T-helper 17 cell (primary cell): ENCODE measurements at regions not wholly inside any gene's neighbourhood (a gene's known extent, or its start where the extent isn't known, plus 50 kb on each side); places are given as distances from the start of the nearest gene placed in this dataset.

ENCODE experiments used
- ATAC-seq: fragments of 150-1000 bp; cut with Tn5 transposase; 2 replicates; pipeline ENCODE4 v1.10.0; 2021; ENCODE audit warnings: mild to moderate bottlenecking, moderate library complexity
- DNase-seq, 3 donors: peaks; one replicate each; pipeline versions ENCODE4 v3.0.0 to v3.0.0-alpha.2; 2020 to 2021
- H3K9me3 ChIP-seq: one replicate; pipeline ENCODE4 v1.7.0; 2013; ENCODE audit warnings: low read length, mild to moderate bottlenecking; ENCODE audit not compliant: control insufficient read depth, poor library complexity, severe bottlenecking
- H3K27ac Mint-ChIP-seq: one replicate; pipeline ENCODE4 v1.8.0; 2022; ENCODE audit warnings: mild to moderate bottlenecking, moderate library complexity, mixed read lengths
- H3K27me3 Mint-ChIP-seq: one replicate; pipeline ENCODE4 v1.8.0; 2022; ENCODE audit warnings: mixed read lengths
- H3K36me3 Mint-ChIP-seq: one replicate; pipeline ENCODE4 v1.8.0; 2022; ENCODE audit warnings: low read depth, mixed read lengths
- H3K4me1 Mint-ChIP-seq: one replicate; pipeline ENCODE4 v1.8.0; 2022; ENCODE audit warnings: mild to moderate bottlenecking, mixed read lengths
- H3K4me3 Mint-ChIP-seq: one replicate; pipeline ENCODE4 v1.8.0; 2022; ENCODE audit warnings: mild to moderate bottlenecking, moderate library complexity, mixed read lengths

- peaks cover 2% of the 10 kb centered on the region for H3K4me1 Mint-ChIP-seq
Measured at GRCh38 chr13:111614613-111615012, 294.2 kb downstream of the TEX29 start.

GRCh38 chr13:111616203-111616602 is 295.8 kb downstream of the TEX29 start:
- ATAC-seq: no peak
- Mint-ChIP-seq H3K27me3 (peaks cover 13% of the 10 kb centered on the region), H3K27ac (no peak overlapping the region), H3K4me3 (no peak overlapping the region), H3K4me1 (peaks cover 2% of the 10 kb centered on the region), H3K36me3 (no peaks in the 10 kb centered on the region)
- no peaks in the 10 kb centered on the region for H3K9me3 ChIP-seq
- no peak for DNase-seq

More at GRCh38 chr13:111614613-111615012, 294.2 kb downstream of the TEX29 start:
- peaks cover 17% of the 10 kb centered on the region for H3K27me3 Mint-ChIP-seq
- no peak for DNase-seq
- H3K36me3 Mint-ChIP-seq: no peaks in the 10 kb centered on the region
- no peak for ATAC-seq
- no peak overlapping the region for H3K27ac Mint-ChIP-seq
- H3K4me3 Mint-ChIP-seq: no peak overlapping the region
- H3K9me3 ChIP-seq: no peaks in the 10 kb centered on the region

- Mint-ChIP-seq H3K27ac (no peak overlapping the region), H3K27me3 (peaks cover 10% of the 10 kb centered on the region), H3K36me3 (no peaks in the 10 kb centered on the region), H3K4me1 (peaks cover 2% of the 10 kb centered on the region), H3K4me3 (no peak overlapping the region)
- no peaks in the 10 kb centered on the region for H3K9me3 ChIP-seq
- no peak for DNase-seq
- ATAC-seq: no peak
Measured at GRCh38 chr13:111620166-111620565, 299.7 kb downstream of the TEX29 start.

GRCh38 chr13:111620586-111620985 is 300.1 kb downstream of the TEX29 start:
- peaks cover 2% of the 10 kb centered on the region for H3K4me1 Mint-ChIP-seq

GRCh38 chr13:111621164-111621563 is 300.7 kb downstream of the TEX29 start:
- DNase-seq (no peak), ATAC-seq (no peak)
- Mint-ChIP-seq H3K36me3 (no peaks in the 10 kb centered on the region), H3K4me3 (no peak overlapping the region), H3K4me1 (peaks cover 2% of the 10 kb centered on the region), H3K27me3 (peaks cover 10% of the 10 kb centered on the region), H3K27ac (no peak overlapping the region)
- no peaks in the 10 kb centered on the region for H3K9me3 ChIP-seq

More at GRCh38 chr13:111620586-111620985, 300.1 kb downstream of the TEX29 start:
- no peak overlapping the region for H3K27ac Mint-ChIP-seq
- ATAC-seq (no peak), DNase-seq (no peak)
- no peaks in the 10 kb centered on the region for H3K36me3 Mint-ChIP-seq
- H3K27me3 Mint-ChIP-seq: peaks cover 10% of the 10 kb centered on the region
- H3K4me3 Mint-ChIP-seq: no peak overlapping the region
- H3K9me3 ChIP-seq: no peaks in the 10 kb centered on the region

- no peak for DNase-seq
- H3K27ac Mint-ChIP-seq: no peak overlapping the region
- H3K4me3 Mint-ChIP-seq: no peak overlapping the region
- H3K4me1 Mint-ChIP-seq: peaks cover 2% of the 10 kb centered on the region
- ATAC-seq: no peak
- H3K36me3 Mint-ChIP-seq: no peaks in the 10 kb centered on the region
- peaks cover 10% of the 10 kb centered on the region for H3K27me3 Mint-ChIP-seq
- no peaks in the 10 kb centered on the region for H3K9me3 ChIP-seq
Measured at GRCh38 chr13:111622051-111622531, 301.6 kb downstream of the TEX29 start.

- DNase-seq: no peak
- Mint-ChIP-seq H3K27me3 (peaks cover 2% of the 10 kb centered on the region), H3K4me1 (peaks cover under 1% of the 10 kb centered on the region), H3K36me3 (no peaks in the 10 kb centered on the region), H3K4me3 (no peak overlapping the region), H3K27ac (no peak overlapping the region)
- H3K9me3 ChIP-seq: no peaks in the 10 kb centered on the region
- ATAC-seq: no peak
Measured at GRCh38 chr13:111623208-111623607, 302.8 kb downstream of the TEX29 start.

GRCh38 chr13:111623743-111624505 is 303.5 kb downstream of the TEX29 start:
- H3K4me3 Mint-ChIP-seq: no peak overlapping the region
- H3K4me1 Mint-ChIP-seq: no peaks in the 10 kb centered on the region
- no peaks in the 10 kb centered on the region for H3K36me3 Mint-ChIP-seq
- no peaks in the 10 kb centered on the region for H3K9me3 ChIP-seq
- DNase-seq (no peak), ATAC-seq (no peak)
- H3K27me3 Mint-ChIP-seq: no peaks in the 10 kb centered on the region
- H3K27ac Mint-ChIP-seq: no peak overlapping the region

GRCh38 chr13:111625526-111626315 is 305.3 kb downstream of the TEX29 start:
- Mint-ChIP-seq H3K27me3 (no peaks in the 10 kb centered on the region), H3K36me3 (no peaks in the 10 kb centered on the region), H3K4me1 (no peaks in the 10 kb centered on the region), H3K27ac (no peak overlapping the region), H3K4me3 (no peak overlapping the region)
- no peaks in the 10 kb centered on the region for H3K9me3 ChIP-seq
- ATAC-seq (no peak), DNase-seq (no peak)

- Mint-ChIP-seq H3K4me1 (no peaks in the 10 kb centered on the region), H3K36me3 (no peaks in the 10 kb centered on the region), H3K27ac (no peak overlapping the region), H3K27me3 (no peaks in the 10 kb centered on the region), H3K4me3 (no peak overlapping the region)
- H3K9me3 ChIP-seq: no peaks in the 10 kb centered on the region
- DNase-seq: no peak
- no peak for ATAC-seq
Measured at GRCh38 chr13:111626371-111627305, 306.2 kb downstream of the TEX29 start.

- DNase-seq (no peak), ATAC-seq (no peak)
- Mint-ChIP-seq H3K27ac (no peak overlapping the region), H3K4me3 (no peak overlapping the region), H3K27me3 (no peaks in the 10 kb centered on the region), H3K4me1 (no peaks in the 10 kb centered on the region), H3K36me3 (no peaks in the 10 kb centered on the region)
- no peaks in the 10 kb centered on the region for H3K9me3 ChIP-seq
Measured at GRCh38 chr13:111627596-111627995, 307.2 kb downstream of the TEX29 start.

GRCh38 chr13:111629016-111629415 is 308.6 kb downstream of the TEX29 start:
- H3K27ac Mint-ChIP-seq: no peak overlapping the region
- H3K9me3 ChIP-seq: no peaks in the 10 kb centered on the region
- no peak overlapping the region for H3K4me3 Mint-ChIP-seq
- H3K36me3 Mint-ChIP-seq: no peaks in the 10 kb centered on the region
- no peaks in the 10 kb centered on the region for H3K27me3 Mint-ChIP-seq
- no peak for ATAC-seq
- no peak for DNase-seq
- H3K4me1 Mint-ChIP-seq: no peaks in the 10 kb centered on the region

- no peaks in the 10 kb centered on the region for H3K4me1 Mint-ChIP-seq
- H3K27me3 Mint-ChIP-seq: no peaks in the 10 kb centered on the region
- H3K9me3 ChIP-seq: no peaks in the 10 kb centered on the region
- H3K36me3 Mint-ChIP-seq: no peaks in the 10 kb centered on the region
- ATAC-seq: no peak
- H3K27ac Mint-ChIP-seq: no peak overlapping the region
- no peak for DNase-seq
- no peak overlapping the region for H3K4me3 Mint-ChIP-seq
Measured at GRCh38 chr13:111629457-111629856, 309.0 kb downstream of the TEX29 start.
